ENCODE measurements at regions not wholly inside any gene's neighbourhood (a gene's known extent, or its start where the extent isn't known, plus 50 kb on each side); places are given as distances from the start of the nearest gene placed in this dataset.

DNA sequence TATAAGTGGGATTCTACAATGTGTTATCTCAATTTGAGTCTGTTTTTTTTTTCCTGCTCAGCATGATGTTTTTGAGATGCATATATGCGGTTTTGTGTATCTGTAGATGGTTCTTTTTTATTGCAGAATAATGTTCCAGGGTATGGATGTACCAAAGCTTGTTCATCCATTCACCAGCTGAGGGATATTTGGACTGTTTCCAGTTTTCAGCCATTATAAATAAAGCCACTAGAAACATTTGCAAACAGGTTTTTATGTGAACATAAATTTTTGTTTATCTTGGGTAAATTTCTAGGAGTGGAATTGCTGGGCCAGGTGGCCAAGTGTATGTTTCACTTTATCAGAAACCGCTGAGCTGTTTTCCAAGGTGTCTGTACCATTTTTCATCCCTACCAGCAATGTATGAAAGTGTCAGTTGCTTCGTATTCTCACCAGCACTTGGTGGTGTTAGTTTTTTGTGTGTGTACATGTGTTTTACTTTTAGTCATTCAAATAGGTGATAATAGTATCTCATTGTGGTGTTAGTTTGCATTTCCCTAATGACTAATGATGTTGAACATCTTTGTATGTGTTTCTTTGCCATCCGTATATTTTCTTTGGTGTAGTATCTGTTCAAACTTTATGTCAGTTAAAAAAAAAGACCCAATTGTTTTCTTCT, 124.2 kb downstream of the CEBPB start:
- H3K9me3 Mint-ChIP-seq, result no peaks in the 10 kb centered on the region
- no peak overlapping the region for H3K4me3 Mint-ChIP-seq
- peaks cover 14% of the 10 kb centered on the region for H3K4me1 Mint-ChIP-seq (ENCODE audit: low read depth)
- H3K27ac Mint-ChIP-seq, result no peak overlapping the region
- H3K36me3 Mint-ChIP-seq (ENCODE audit: low read depth), result no peaks in the 10 kb centered on the region
- peaks cover 35% of the 10 kb centered on the region for H3K27me3 Mint-ChIP-seq

DNA sequence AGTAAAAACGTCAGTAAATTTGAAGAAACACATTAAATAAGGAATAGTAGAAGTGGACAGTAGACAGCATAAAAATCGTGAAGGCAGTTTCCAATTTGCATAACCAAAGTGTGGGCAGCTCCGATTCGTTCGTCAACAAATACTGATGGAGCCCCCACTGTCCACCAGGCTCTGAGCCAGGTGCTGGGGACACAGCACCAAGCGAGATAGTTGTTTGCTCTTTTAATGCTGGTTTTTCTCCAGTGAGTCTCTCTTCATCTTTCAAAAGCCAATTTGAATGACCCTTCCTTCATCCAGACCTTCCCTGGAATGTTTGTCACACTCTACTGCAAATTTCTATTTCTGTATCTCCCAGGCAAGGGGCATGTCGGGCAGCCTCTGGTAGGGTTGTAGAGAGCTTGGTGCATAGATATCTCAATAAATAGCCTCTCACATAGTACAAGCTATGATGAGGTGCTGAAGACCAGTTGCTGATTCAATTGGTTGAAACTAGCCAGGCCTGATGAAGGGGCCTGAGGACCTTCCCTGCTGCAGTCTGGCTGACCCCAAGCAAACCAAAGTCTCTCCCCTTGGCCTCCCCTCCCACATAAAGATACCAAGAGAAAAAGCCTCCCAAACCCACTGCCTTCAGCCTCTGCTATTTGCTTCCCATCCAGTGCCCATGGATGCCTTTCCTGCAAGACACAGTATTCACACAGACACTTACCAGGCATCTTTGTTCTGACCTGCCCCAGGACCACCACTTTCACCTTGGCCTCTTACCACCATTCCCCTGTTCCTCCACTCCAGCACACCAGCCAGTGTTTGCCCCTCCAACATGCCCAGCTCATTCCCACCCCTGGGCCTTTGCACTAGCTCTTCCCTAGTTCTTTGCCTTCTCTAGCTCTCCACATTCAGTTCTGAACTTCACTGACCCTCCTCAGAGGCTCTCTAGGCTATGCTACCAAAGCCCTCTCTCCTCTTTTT, 125.2 kb downstream of the CEBPB start:
- H3K27me3 Mint-ChIP-seq, result peaks cover 40% of the 10 kb centered on the region
- no peak overlapping the region for H3K27ac Mint-ChIP-seq
- H3K9me3 Mint-ChIP-seq, result no peaks in the 10 kb centered on the region
- no peak overlapping the region for H3K4me3 Mint-ChIP-seq
- H3K4me1 Mint-ChIP-seq (ENCODE audit: low read depth), result peaks cover 20% of the 10 kb centered on the region
- no peaks in the 10 kb centered on the region for H3K36me3 Mint-ChIP-seq (ENCODE audit: low read depth)

DNA sequence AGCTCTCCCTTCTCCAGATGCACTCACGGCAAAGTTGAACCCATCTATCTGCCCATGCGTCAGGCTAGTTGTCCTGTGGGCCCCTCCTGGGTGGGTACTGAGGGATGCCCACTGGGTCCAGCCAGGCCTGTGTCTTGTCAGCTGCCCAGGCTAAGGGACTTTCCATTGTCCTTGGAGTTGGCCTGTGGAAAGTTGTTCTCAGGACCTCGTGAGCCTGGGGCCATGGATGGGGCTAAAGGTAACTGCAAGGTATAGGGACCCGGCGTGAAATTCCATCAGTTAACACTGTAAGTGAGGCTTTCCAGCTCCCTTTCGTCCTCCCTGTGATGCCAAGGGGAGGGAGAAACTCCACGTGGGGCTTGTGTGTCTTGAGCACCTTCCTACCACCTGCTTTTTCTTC, 126.5 kb downstream of the CEBPB start:
- Mint-ChIP-seq H3K9me3 (no peaks in the 10 kb centered on the region), H3K27ac (no peak overlapping the region), H3K27me3 (peaks cover 38% of the 10 kb centered on the region), H3K36me3 (ENCODE audit: low read depth) (no peaks in the 10 kb centered on the region), H3K4me1 (ENCODE audit: low read depth) (peaks cover 26% of the 10 kb centered on the region), H3K4me3 (no peak overlapping the region)

DNA sequence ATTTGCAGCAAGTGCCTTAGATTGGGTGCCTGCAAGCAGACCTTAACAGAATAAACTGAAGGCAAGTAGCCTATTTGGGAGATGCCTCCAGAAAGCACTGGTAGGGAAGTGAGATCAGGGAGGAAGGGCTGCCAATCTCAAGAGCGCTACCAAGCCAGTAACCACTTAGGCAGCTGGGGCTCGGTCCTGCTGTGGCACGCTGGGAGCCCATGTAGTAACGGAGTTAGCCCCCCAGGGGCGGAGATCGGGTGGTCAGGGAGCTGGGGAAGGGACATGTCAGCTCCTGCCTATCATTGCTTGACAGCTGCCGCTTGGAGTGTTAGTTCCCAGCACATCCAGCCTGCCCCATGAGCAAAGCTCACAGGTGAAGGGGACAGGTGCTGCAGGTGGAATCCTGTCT, 127.0 kb downstream of the CEBPB start:
- H3K4me1 Mint-ChIP-seq (ENCODE audit: low read depth), result peaks cover 26% of the 10 kb centered on the region
- no peak overlapping the region for H3K27ac Mint-ChIP-seq
- no peaks in the 10 kb centered on the region for H3K9me3 Mint-ChIP-seq
- peaks cover 37% of the 10 kb centered on the region for H3K27me3 Mint-ChIP-seq
- H3K36me3 Mint-ChIP-seq (ENCODE audit: low read depth), result no peaks in the 10 kb centered on the region
- no peak overlapping the region for H3K4me3 Mint-ChIP-seq

DNA sequence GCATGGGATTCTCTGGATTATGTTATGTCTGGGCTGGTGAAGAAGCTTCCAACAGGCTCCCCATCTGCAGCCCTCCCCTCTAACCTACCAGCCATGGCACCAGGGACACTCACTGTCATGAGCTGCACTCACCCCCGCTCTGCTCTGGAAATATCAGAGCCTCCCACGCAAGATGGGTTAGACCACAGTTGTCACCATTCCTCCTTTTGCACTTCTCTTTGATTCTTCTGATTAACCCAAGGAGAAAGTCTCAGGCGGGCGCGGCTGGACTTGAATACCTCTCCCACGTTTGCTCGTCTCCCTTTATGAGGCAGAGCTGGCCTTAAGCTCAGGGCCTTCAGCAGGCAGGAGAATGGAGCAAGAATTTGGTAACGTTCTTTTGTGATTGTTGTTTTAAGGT, 128.1 kb downstream of the CEBPB start:
- no peak overlapping the region for H3K27ac Mint-ChIP-seq
- peaks cover 37% of the 10 kb centered on the region for H3K27me3 Mint-ChIP-seq
- H3K9me3 Mint-ChIP-seq, result no peaks in the 10 kb centered on the region
- no peaks in the 10 kb centered on the region for H3K36me3 Mint-ChIP-seq (ENCODE audit: low read depth)
- peaks cover 26% of the 10 kb centered on the region for H3K4me1 Mint-ChIP-seq (ENCODE audit: low read depth)
- no peak overlapping the region for H3K4me3 Mint-ChIP-seq

DNA sequence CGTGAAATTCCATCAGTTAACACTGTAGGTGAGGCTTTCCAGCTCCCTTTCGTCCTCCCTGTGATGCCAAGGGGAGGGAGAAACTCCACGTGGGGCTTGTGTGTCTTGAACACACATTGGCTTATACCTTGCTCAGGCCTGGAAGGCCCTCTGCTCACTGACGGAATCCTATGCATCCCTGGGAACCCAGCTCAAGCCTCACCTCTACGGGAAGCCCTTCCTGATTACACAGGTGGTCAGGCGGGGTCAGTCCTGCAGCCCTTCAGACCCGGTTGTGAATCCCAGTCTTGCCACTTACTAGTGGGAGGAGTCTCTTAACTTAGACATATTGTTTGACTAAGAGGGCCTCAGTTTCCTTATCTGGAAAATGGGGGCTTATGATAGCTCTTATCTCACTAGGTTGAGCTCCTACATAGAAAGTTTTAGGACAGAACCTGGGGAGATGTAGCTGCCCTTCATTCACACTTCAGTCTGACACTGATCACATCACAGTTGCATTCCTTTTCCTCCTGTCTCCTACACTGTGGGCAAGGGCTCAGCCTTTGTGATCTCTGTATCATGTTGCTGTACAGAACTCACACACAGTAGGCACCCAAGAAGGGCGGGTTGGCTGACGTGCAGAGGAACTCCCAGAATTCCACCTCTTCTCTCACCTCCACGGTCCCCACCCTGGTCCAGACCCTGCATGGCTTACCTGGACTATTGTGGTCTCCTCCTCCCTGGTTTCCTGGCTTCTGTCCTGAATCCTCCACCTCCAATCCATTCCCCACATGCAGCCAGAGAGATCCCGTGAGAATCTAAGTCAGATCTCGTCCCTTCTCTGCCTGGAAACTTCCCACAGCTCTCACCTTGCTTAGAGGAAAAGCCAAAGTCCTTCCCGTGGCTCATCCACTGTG, 129.6 kb downstream of the CEBPB start:
- Mint-ChIP-seq H3K27ac (no peak overlapping the region), H3K9me3 (no peaks in the 10 kb centered on the region), H3K4me3 (no peak overlapping the region), H3K36me3 (ENCODE audit: low read depth) (no peaks in the 10 kb centered on the region), H3K27me3 (peaks cover 29% of the 10 kb centered on the region), H3K4me1 (ENCODE audit: low read depth) (peaks cover 26% of the 10 kb centered on the region)

DNA sequence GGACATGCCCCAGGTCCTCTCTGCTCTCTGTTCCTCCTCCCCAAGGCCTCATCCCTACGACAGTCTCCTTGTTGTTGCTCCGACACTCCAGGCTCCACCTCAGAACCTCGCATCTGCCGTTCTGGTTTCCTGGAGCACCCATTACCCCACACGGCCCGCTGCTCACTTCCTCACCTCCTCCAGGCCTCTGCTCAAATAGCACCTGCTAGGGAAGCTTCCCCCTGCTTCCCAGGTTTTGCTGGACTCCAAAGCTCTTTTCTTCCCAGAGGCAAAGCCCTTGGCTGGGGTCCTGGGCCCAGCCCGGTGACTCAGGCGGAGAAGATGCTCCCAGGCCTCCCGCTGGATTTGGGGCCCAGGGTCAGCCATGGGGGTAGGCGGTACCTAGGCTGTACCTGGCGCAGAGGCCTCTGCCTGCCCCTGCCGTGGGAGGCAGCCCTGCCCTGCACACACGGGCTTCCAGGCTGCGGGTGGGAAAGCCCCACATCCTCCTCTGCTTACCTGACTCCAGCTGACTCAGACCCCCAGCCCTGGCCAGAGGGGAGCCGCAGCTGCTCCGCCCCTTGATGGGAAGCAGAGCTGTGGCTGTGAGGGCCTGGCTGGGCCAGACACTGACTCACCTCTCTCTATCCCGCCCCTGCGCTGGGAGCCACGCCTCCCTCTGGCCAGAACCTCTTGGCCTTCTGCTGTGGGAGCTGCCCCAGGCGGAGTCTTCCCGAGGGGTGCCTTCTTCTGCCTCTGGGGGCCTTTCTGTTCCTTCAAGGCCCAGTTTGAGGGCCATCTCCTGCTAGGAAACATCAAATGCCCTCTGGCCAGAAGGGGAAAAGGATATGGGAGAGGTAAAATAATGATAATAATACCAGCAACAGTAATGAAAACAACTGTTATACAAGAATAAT, 130.5 kb downstream of the CEBPB start:
- peaks cover 26% of the 10 kb centered on the region for H3K4me1 Mint-ChIP-seq (ENCODE audit: low read depth)
- no peaks in the 10 kb centered on the region for H3K36me3 Mint-ChIP-seq (ENCODE audit: low read depth)
- H3K27me3 Mint-ChIP-seq, result peaks cover 23% of the 10 kb centered on the region
- H3K27ac Mint-ChIP-seq, result no peak overlapping the region
- H3K9me3 Mint-ChIP-seq, result no peaks in the 10 kb centered on the region
- H3K4me3 Mint-ChIP-seq, result no peak overlapping the region

DNA sequence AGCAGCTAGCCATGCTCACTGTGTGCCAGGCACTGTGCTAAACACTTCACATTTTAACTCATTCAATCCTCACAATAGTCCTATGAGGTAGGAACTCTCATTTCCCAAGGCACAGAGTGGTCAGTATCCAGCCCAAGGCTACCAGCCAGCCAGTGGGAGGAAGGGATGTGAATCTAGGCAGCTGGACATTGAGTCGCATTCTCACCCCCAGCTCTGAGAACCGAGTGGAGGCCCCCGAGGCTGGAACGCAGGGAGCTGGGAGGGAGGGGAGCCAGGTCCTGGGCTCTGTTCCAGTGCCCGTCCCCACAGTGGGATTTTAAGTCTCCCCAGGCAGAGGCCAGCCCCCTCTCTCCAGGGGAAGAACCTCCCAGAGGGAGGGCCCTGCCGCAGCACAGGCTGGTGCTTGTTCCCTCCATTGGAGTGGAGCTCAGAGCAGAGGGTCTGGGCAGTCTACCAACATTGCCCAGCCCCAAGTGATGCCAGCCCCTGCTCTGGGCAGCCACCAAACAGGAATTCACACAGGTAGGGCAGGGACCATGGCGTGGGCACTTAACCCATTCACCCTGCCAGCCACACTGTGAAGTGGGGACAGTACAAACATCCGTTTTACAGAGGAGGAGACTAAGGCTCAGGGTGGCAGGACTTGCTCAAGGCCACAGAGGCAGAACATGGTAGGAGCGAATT, 131.3 kb downstream of the CEBPB start:
- Mint-ChIP-seq H3K27ac (no peak overlapping the region), H3K4me1 (ENCODE audit: low read depth) (peaks cover 26% of the 10 kb centered on the region), H3K27me3 (peaks cover 17% of the 10 kb centered on the region), H3K36me3 (ENCODE audit: low read depth) (no peaks in the 10 kb centered on the region), H3K9me3 (no peaks in the 10 kb centered on the region), H3K4me3 (no peak overlapping the region)

DNA sequence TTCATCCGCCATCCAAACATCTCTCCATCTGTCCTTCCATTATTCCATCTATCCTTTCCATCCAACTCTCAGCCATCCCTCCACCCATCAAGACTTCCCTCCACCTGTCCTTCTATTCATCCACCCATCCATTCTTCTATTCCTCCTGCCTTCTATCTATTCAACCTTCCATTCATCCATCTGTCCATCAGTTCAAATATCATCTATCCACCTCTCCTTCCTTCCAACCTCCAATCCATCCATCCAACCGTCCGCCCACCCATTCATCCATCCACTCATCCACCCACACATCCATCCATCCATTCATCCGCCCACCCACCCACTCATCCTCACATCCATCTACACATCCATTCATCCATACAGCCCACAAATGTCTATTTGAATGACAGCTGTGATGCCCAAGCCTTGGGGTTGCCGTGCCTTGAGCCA, 132.1 kb downstream of the CEBPB start:
- Mint-ChIP-seq H3K4me3 (no peak overlapping the region), H3K4me1 (ENCODE audit: low read depth) (peaks cover 26% of the 10 kb centered on the region), H3K36me3 (ENCODE audit: low read depth) (no peaks in the 10 kb centered on the region), H3K27me3 (peaks cover 13% of the 10 kb centered on the region), H3K9me3 (peaks cover 3% of the 10 kb centered on the region), H3K27ac (peak overlapping the region; percentile 0)

DNA sequence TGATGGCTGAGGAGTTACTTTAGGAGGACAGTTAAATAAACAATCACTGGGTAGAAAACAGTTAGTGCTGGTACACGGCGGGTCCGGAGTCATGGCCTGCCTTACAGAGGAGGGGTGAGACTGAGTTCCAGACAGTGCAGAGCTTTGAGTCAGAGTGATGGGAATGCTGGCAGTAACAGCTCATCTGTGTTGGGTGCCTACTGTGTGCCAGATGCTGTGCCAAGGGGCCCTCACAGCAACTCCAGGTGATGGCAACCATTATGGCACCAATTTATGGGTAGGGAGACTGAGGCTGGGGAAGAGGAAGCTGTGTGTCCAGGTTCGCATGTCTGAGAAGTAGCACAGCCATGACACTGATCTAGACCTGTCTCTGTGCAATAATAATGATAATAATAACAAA, 132.6 kb downstream of the CEBPB start:
- Mint-ChIP-seq H3K36me3 (ENCODE audit: low read depth) (no peaks in the 10 kb centered on the region), H3K27me3 (peaks cover 9% of the 10 kb centered on the region), H3K4me1 (ENCODE audit: low read depth) (peaks cover 25% of the 10 kb centered on the region), H3K9me3 (peaks cover 3% of the 10 kb centered on the region), H3K4me3 (no peak overlapping the region), H3K27ac (no peak overlapping the region)

DNA sequence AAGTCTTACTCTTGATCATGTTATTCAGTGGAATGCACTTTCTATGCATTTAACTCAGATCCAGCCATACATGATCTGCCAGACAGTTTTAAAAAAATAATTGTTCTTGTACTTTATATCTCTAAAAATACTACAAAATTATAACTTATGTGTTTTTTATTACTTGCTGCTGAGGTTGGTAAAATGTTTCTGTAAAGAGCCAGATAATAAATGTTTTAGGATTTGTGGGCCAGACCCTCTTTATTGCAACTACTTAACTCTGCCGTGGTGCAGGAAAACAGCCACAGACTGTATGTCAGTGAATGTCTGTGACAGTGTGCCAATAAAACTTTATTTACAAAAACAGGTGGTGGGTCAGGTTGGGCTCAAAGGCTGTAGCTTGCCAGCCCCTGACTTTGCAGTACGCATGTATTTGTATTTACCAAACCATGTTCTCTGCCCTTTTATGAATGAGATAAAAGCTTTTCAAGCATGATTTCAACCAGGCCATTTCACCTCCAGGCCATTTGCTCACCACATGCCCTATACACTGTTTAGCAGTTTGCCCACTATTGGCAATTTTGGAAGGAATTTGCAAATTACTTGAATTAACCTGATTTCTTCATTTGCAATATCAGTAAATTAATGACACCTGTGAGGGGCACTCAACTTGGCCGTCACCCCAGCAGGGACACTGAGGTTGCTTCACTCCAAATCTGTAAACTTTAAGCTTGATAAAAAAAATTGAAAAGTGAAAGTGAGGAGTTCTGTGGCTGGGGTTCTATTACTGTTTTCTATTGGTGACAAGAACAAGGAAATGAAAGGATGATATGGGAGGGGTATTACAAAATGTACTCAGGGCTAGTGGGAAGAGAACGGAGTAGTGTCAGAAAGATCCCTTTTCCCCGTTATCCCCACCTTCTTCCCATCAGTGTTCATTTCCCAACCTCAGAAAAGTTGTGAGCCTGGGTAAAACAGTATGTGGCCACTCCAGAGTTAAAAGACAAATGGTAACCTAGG, 133.4 kb downstream of the CEBPB start:
- no peaks in the 10 kb centered on the region for H3K36me3 Mint-ChIP-seq (ENCODE audit: low read depth)
- peaks cover 6% of the 10 kb centered on the region for H3K27me3 Mint-ChIP-seq
- peaks cover 3% of the 10 kb centered on the region for H3K9me3 Mint-ChIP-seq
- no peak overlapping the region for H3K27ac Mint-ChIP-seq
- no peak overlapping the region for H3K4me3 Mint-ChIP-seq
- peaks cover 16% of the 10 kb centered on the region for H3K4me1 Mint-ChIP-seq (ENCODE audit: low read depth)

DNA sequence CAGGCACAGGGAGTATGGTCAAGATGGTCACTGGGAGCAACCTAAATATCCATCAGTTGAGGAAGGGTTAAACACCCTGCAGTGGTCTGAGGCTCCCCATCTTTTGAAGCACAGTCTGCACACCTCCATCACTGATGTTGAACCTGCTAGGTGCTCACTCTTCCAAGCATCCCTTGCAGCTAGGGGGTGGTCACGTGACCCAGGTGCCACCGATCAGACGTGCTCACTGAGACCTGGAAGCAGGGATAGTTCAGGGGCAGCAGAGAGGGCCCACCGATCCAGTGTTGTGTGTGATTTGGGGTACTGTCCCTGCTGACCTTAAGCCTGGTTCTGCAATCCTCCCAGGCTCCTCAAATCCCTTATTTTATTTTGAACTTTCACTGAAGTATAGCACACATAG, 134.6 kb downstream of the CEBPB start:
- H3K9me3 Mint-ChIP-seq, result peaks cover 3% of the 10 kb centered on the region
- H3K36me3 Mint-ChIP-seq (ENCODE audit: low read depth), result no peaks in the 10 kb centered on the region
- peaks cover 12% of the 10 kb centered on the region for H3K4me1 Mint-ChIP-seq (ENCODE audit: low read depth)
- no peak overlapping the region for H3K27ac Mint-ChIP-seq
- H3K4me3 Mint-ChIP-seq, result no peak overlapping the region
- H3K27me3 Mint-ChIP-seq, result peaks cover 16% of the 10 kb centered on the region

DNA sequence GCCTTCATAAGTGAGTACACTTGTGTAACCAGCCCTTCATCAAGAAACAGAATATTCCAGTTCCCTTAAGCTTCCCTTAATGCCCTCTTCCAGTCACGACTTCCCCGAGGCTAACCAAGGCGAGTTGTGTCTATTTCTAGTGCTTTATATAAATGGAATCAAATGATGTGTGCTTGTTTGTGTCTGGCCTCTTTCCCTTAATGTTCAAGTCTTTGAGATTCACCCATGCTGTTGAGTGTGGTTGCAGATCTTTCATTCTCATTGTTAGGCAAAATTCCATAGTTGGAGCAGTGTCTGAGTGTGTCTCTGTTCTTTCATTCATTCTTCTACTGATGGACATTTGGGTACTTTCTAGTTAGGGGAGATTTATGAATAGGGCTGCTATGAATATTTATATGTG, 135.0 kb downstream of the CEBPB start:
- Mint-ChIP-seq H3K4me1 (ENCODE audit: low read depth) (peaks cover 9% of the 10 kb centered on the region), H3K27ac (no peak overlapping the region), H3K27me3 (peaks cover 13% of the 10 kb centered on the region), H3K4me3 (no peak overlapping the region), H3K36me3 (ENCODE audit: low read depth) (no peaks in the 10 kb centered on the region), H3K9me3 (peaks cover 3% of the 10 kb centered on the region)

Data from stimulated activated naive CD8-positive, alpha-beta T cell treated with anti-CD3 and anti-CD28 coated beads, Interleukin-15, Interleukin-2, amounts not matched to agents 100 ng/mL and 50 ng/mL, for 24 hours (primary cell).